ENCODE measurements at regions not wholly inside any gene's neighbourhood (a gene's known extent, or its start where the extent isn't known, plus 50 kb on each side); places are given as distances from the start of the nearest gene placed in this dataset.
"Not testable (repeated sequence)": the region's sequence is repeated elsewhere in the genome, so short reads cannot be mapped to it uniquely, and the experiment has no call there.

GRCh38 chr20:30405061-30405460, 852.4 kb upstream of the DEFB115 start:
- not testable (repeated sequence) for DNase-seq

- not testable (repeated sequence) for DNase-seq
Observed at GRCh38 chr20:30405585-30405984, 851.9 kb upstream of the DEFB115 start.

GRCh38 chr20:30406370-30406769, 851.1 kb upstream of the DEFB115 start:
- not testable (repeated sequence) for DNase-seq

GRCh38 chr20:30412972-30413371, 844.5 kb upstream of the DEFB115 start:
- DNase-seq: no peak

- DNase-seq: not testable (repeated sequence)
Observed at GRCh38 chr20:30417387-30417786, 840.1 kb upstream of the DEFB115 start.

GRCh38 chr20:30418378-30418777, 839.1 kb upstream of the DEFB115 start:
- not testable (repeated sequence) for DNase-seq

- no peak for DNase-seq
Observed at GRCh38 chr20:30419466-30419865, 838.0 kb upstream of the DEFB115 start.

- not testable (repeated sequence) for DNase-seq
Observed at GRCh38 chr20:30419871-30420420, 837.5 kb upstream of the DEFB115 start.

All from stimulated activated CD4-positive, alpha-beta T cell treated with anti-CD3 and anti-CD28 coated beads, Interleukin-15, amount 100 ng/mL, for 24 hours (primary cell).